BE2C (cell line): ENCODE measurements at regions not wholly inside any gene's neighbourhood (a gene's known extent, or its start where the extent isn't known, plus 50 kb on each side); places are given as distances from the start of the nearest gene placed in this dataset.
"Not testable (repeated sequence)": the region's sequence is repeated elsewhere in the genome, so short reads cannot be mapped to it uniquely, and the experiment has no call there.

Source experiments
- DNase-seq: peaks from one replicate; pipeline ENCODE4 v3.0.0-alpha.2; 2020
- H3K27me3 ChIP-seq: fragments of 250-450 bp; sonication (Bioruptor Pico); 2 replicates; pipeline ENCODE4 v1.5.1; 2020; ENCODE audit warnings: mild to moderate bottlenecking
- H3K36me3 ChIP-seq: fragments of 250-450 bp; sonication (Bioruptor Pico); 2 replicates; pipeline ENCODE4 v1.5.1; 2020; ENCODE audit warnings: mild to moderate bottlenecking
- H3K4me1 ChIP-seq: fragments of 250-450 bp; sonication (Bioruptor Pico); 2 replicates; pipeline ENCODE4 v1.5.1; 2020
- H3K4me3 ChIP-seq: 2 replicates; pipeline ENCODE4 v1.5.1; 2011; ENCODE audit warnings: low read depth, low read length
- H3K9me3 ChIP-seq: fragments of 250-450 bp; sonication (Bioruptor Pico); 2 replicates; pipeline ENCODE4 v1.5.1; 2020
- TF ChIP-seq, protein P1 (sequence below): IDR thresholded peaks from 2 replicates; pipeline ENCODE4 v1.5.1; 2012; ENCODE audit warnings: mild to moderate bottlenecking, low read depth, low read length

- Histone ChIP-seq H3K36me3 (no peaks in the 10 kb centered on the region), H3K27me3 (no peaks in the 10 kb centered on the region), H3K4me1 (no peaks in the 10 kb centered on the region), H3K9me3 (no peaks in the 10 kb centered on the region), H3K4me3 (no peak overlapping the region)
- DNase-seq, result no peak
- TF ChIP-seq, protein P1, sequence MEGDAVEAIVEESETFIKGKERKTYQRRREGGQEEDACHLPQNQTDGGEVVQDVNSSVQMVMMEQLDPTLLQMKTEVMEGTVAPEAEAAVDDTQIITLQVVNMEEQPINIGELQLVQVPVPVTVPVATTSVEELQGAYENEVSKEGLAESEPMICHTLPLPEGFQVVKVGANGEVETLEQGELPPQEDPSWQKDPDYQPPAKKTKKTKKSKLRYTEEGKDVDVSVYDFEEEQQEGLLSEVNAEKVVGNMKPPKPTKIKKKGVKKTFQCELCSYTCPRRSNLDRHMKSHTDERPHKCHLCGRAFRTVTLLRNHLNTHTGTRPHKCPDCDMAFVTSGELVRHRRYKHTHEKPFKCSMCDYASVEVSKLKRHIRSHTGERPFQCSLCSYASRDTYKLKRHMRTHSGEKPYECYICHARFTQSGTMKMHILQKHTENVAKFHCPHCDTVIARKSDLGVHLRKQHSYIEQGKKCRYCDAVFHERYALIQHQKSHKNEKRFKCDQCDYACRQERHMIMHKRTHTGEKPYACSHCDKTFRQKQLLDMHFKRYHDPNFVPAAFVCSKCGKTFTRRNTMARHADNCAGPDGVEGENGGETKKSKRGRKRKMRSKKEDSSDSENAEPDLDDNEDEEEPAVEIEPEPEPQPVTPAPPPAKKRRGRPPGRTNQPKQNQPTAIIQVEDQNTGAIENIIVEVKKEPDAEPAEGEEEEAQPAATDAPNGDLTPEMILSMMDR, result no peak
Measured at GRCh38 chr10:23584396-23584795, 145.5 kb downstream of the OTUD1 start.

DNA sequence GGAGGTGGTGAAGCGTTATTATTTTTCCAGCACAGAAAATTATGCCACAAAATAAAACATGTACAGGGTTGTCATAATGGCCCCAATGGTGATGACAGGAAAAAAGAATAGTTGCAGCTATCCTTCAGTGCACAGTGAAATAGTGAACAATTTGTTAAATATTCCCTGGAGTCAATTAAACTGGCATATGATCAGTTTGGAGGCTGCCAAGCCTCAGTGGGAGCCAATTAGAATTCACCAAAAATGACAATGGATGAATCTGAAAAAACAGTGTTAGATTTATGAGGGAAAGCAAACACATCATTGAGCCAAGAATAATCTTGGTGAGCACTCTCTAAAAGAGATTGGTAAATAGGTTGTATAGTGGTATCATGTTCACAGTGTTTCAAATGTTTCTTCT is 146.3 kb downstream of the OTUD1 start:
- H3K27me3 ChIP-seq, result no peaks in the 10 kb centered on the region
- H3K9me3 ChIP-seq, result no peaks in the 10 kb centered on the region
- no peaks in the 10 kb centered on the region for H3K4me1 ChIP-seq
- no peak overlapping the region for H3K4me3 ChIP-seq
- no peak for DNase-seq
- H3K36me3 ChIP-seq, result no peaks in the 10 kb centered on the region
- TF ChIP-seq, protein P1, result no peak

GRCh38 chr10:23585666-23586065 is 146.8 kb downstream of the OTUD1 start:
- H3K4me3 ChIP-seq, result no peak overlapping the region
- no peaks in the 10 kb centered on the region for H3K4me1 ChIP-seq
- no peaks in the 10 kb centered on the region for H3K36me3 ChIP-seq
- TF ChIP-seq, protein P1, result no peak
- H3K9me3 ChIP-seq, result no peaks in the 10 kb centered on the region
- no peak for DNase-seq
- H3K27me3 ChIP-seq, result no peaks in the 10 kb centered on the region

DNA sequence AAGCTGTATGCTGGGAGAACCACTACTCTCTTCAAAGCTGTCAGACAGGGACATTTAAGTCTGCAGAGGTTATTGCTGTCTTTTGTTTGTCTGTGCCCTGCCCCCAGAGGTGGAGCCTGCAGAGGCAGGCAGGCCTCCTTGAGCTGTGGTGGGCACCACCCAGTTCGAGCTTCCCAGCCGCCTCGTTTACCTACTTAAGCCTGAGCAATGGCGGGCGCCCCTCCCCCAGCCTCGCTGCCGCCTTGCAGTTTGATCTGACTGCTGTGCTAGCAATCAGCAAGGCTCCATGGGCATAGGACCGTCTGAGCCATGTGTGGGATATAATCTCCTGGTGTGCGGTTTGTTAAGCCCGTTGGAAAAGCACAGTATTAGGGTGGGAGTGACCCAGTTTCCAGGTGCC is 156.4 kb downstream of the OTUD1 start:
- H3K4me1 ChIP-seq, H3K9me3 ChIP-seq, H3K36me3 ChIP-seq, H3K4me3 ChIP-seq, H3K27me3 ChIP-seq, DNase-seq: not testable (repeated sequence)

- no peaks in the 10 kb centered on the region for H3K4me1 ChIP-seq
- no peaks in the 10 kb centered on the region for H3K27me3 ChIP-seq
- TF ChIP-seq, protein P1, result no peak
- H3K4me3 ChIP-seq, result no peak overlapping the region
- no peaks in the 10 kb centered on the region for H3K9me3 ChIP-seq
- H3K36me3 ChIP-seq, result no peaks in the 10 kb centered on the region
- no peak for DNase-seq
Measured at GRCh38 chr10:23604613-23605012, 165.7 kb downstream of the OTUD1 start.

DNA sequence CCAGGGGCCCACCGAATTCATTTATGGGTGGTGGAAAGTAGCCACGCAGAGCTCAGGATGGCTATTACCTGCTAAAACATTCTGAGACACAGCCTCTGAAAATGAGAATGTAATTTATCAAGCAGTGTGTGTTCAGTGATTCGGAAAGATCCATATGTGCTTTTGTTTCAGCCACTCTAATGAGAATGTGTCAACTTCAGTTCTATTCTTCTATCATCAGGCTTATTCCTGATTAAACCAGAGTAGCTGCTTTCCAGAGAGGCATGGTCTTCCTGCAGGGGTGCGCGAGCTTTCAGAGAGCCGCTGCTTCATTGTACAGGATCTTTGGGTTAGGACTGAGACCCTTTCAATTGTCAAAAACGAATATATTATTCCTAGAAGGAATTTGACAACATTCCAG is 167.6 kb downstream of the OTUD1 start:
- TF ChIP-seq, protein P1, result no peak
- H3K9me3 ChIP-seq, result no peaks in the 10 kb centered on the region
- no peaks in the 10 kb centered on the region for H3K27me3 ChIP-seq
- H3K4me1 ChIP-seq, result no peaks in the 10 kb centered on the region
- no peak for DNase-seq
- H3K4me3 ChIP-seq, result no peak overlapping the region
- no peaks in the 10 kb centered on the region for H3K36me3 ChIP-seq

- H3K36me3 ChIP-seq, result no peaks in the 10 kb centered on the region
- no peaks in the 10 kb centered on the region for H3K9me3 ChIP-seq
- no peaks in the 10 kb centered on the region for H3K27me3 ChIP-seq
- no peak for DNase-seq
- TF ChIP-seq, protein P1, result no peak
- no peak overlapping the region for H3K4me3 ChIP-seq
- no peaks in the 10 kb centered on the region for H3K4me1 ChIP-seq
Measured at GRCh38 chr10:23608926-23609325, 170.1 kb downstream of the OTUD1 start.
